ENCODE measurements at regions not wholly inside any gene's neighbourhood (a gene's known extent, or its start where the extent isn't known, plus 50 kb on each side); places are given as distances from the start of the nearest gene placed in this dataset.

GRCh38 chr6:19157486-19157885, 679.7 kb upstream of the ID4 start:
- intact Hi-C loops (cut with micrococcal nuclease; ENCODE audit: unreplicated experiment), result no loop called here
- in situ Hi-C loops (cut with MboI), result no loop called here
- TF ChIP-seq BACH1 (IDR thresholded peaks at IDR 0.05; ENCODE audit: borderline replicate concordance) (no peak), WRNIP1 (IDR thresholded peaks at IDR 0.05; ENCODE audit: borderline replicate concordance, low read depth, low read length) (no peak), KDM1A (IDR thresholded peaks at IDR 0.05; ENCODE audit: borderline replicate concordance) (no peak), SIX5 (IDR thresholded peaks at IDR 0.05; ENCODE audit: low read depth, low read length, severe bottlenecking) (no peak), CHD2 (IDR thresholded peaks at IDR 0.05; ENCODE audit: borderline replicate concordance, low read depth, low read length) (no peak), JUNB (IDR thresholded peaks at IDR 0.05) (no peak), ZNF687 (IDR thresholded peaks at IDR 0.05) (no peak), SRF (IDR thresholded peaks at IDR 0.05; ENCODE audit: low read depth in 2 of 2, low read length in 2 of 2) (no peak), ZBTB40 (IDR thresholded peaks at IDR 0.05; ENCODE audit: borderline replicate concordance) (no peak), CEBPZ (IDR thresholded peaks at IDR 0.05; ENCODE audit: low read depth, low read length) (no peak), ZNF274 (IDR thresholded peaks at IDR 0.05; ENCODE audit: insufficient read depth, insufficient read length) (no peak), PML (IDR thresholded peaks at IDR 0.05; ENCODE audit: low read length) (no peak), POLR2A (IDR thresholded peaks at IDR 0.05; ENCODE audit: low read depth, low read length) (no peak), HDGF (IDR thresholded peaks at IDR 0.05) (no peak)

More at GRCh38 chr6:19157486-19157885, 679.7 kb upstream of the ID4 start:
- Histone ChIP-seq H4K20me1 (ENCODE audit: control insufficient read depth, insufficient read depth) (no peaks in the 10 kb centered on the region), H3K4me1 (ENCODE audit: control insufficient read depth, insufficient read depth, low read length) (no peaks in the 10 kb centered on the region), H2AFZ (ENCODE audit: control insufficient read depth, low read depth, low read length) (no peak overlapping the region), H3K4me2 (ENCODE audit: control insufficient read depth, insufficient read depth) (no peak overlapping the region), H3K27ac (ENCODE audit: control insufficient read depth, insufficient read depth) (no peak overlapping the region), H3K36me3 (ENCODE audit: control insufficient read depth in 2 of 2, insufficient read depth in 2 of 2, low read length in 1 of 2) (no peaks in the 10 kb centered on the region), H3K4me3 (no peak overlapping the region), H3K9me3 (replicated peaks; ENCODE audit: control insufficient read depth, insufficient read depth, low read length) (no peaks in the 10 kb centered on the region), H3K9ac (ENCODE audit: control insufficient read depth, insufficient read depth, low read length) (no peak overlapping the region), H3K79me2 (ENCODE audit: control insufficient read depth, insufficient read depth, low read length) (no peaks in the 10 kb centered on the region), H3K27me3 (replicated peaks in 1 of 2; ENCODE audit: control insufficient read depth in 2 of 2, insufficient read depth in 2 of 2, low read length in 1 of 2) (no peaks in the 10 kb centered on the region)
- DNase-seq (ENCODE audit: low read depth, low spot score) (no peak), FAIRE-seq (no peak), ATAC-seq (no peak)
- ChIA-PET RAD21 (ENCODE audit: unreplicated experiment) (no interaction called here), POLR2A (no interaction called here), CTCF (no interaction called here), SMC1A (ENCODE audit: uncharacterized antibody, unreplicated experiment) (interaction anchor here (0.7 kb wide), 1 partner anchor 10 kb away, joined by 3 read pairs; no protein-coding TSS in a partner anchor)
- no TSS peak for BruUV-seq (replicated peaks)

Measured in GM12878 (cell line).